ENCODE measurements at regions not wholly inside any gene's neighbourhood (a gene's known extent, or its start where the extent isn't known, plus 50 kb on each side); places are given as distances from the start of the nearest gene placed in this dataset.

DNA sequence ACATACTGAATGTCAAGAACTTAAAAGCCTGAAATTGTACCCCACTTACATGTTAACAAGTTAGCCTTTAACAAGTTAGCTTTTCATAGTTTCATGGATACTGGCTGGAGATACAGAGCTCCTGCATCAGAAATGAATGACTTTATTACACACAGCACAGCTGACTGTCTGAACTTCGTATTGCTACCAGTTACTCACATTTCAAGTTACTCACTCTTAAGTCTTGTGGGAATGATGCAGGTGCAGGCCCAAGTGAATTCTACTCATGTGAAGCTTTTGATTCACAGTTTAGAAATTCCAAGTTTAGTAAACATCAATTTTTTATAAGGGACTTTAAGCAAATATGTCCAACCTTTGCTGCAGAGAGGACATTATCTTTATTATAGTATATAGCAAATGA lies 762.2 kb upstream of the PRR20A start:
- H3K27ac ChIP-seq (ENCODE audit: low read length) = no peak overlapping the region
- ATAC-seq = no peak; the same call in 1 of the 2 replicates
- ChIA-PET CTCF (no interaction called here), POLR2A (ENCODE audit: unreplicated experiment) (no interaction called here)
- no peak overlapping the region for H3K4me2 ChIP-seq (ENCODE audit: low read length)
- H3K9me3 ChIP-seq (ENCODE audit: low read length) = no peaks in the 10 kb centered on the region
- TF ChIP-seq, protein P1, sequence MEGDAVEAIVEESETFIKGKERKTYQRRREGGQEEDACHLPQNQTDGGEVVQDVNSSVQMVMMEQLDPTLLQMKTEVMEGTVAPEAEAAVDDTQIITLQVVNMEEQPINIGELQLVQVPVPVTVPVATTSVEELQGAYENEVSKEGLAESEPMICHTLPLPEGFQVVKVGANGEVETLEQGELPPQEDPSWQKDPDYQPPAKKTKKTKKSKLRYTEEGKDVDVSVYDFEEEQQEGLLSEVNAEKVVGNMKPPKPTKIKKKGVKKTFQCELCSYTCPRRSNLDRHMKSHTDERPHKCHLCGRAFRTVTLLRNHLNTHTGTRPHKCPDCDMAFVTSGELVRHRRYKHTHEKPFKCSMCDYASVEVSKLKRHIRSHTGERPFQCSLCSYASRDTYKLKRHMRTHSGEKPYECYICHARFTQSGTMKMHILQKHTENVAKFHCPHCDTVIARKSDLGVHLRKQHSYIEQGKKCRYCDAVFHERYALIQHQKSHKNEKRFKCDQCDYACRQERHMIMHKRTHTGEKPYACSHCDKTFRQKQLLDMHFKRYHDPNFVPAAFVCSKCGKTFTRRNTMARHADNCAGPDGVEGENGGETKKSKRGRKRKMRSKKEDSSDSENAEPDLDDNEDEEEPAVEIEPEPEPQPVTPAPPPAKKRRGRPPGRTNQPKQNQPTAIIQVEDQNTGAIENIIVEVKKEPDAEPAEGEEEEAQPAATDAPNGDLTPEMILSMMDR (conservative IDR thresholded peaks at IDR 0.05; ENCODE audit: low read depth, low read length) = no peak
- TF ChIP-seq EZH2 (IDR thresholded peaks at IDR 0.05; ENCODE audit: low read length, unreplicated experiment) (no peak), EZH2phosphoT487 (IDR thresholded peaks at IDR 0.05; ENCODE audit: borderline replicate concordance, low read length) (no peak)
- H3K27me3 ChIP-seq (ENCODE audit: low read length) = no peaks in the 10 kb centered on the region
- no peak overlapping the region for H3K4me3 ChIP-seq (ENCODE audit: low read length)
- H3K9me2 ChIP-seq (replicated peaks; ENCODE audit: low read length) = no peaks in the 10 kb centered on the region
- no peak overlapping the region for H2AFZ ChIP-seq (ENCODE audit: low read length)
- H3K4me1 ChIP-seq (ENCODE audit: insufficient read depth, low read length) = no peaks in the 10 kb centered on the region
- H3F3A ChIP-seq (ENCODE audit: low read length, unreplicated experiment) = no peaks in the 10 kb centered on the region
- no TSS peak for BruUV-seq (replicated peaks)
- H3K79me2 ChIP-seq (ENCODE audit: low read length) = no peaks in the 10 kb centered on the region
- intact Hi-C loops (cut with micrococcal nuclease) = no loop called here
- no peak overlapping the region for H3K9ac ChIP-seq (ENCODE audit: low read length)
- DNase-seq = no peak
- H4K20me1 ChIP-seq (ENCODE audit: low read length) = no peaks in the 10 kb centered on the region
- no peaks in the 10 kb centered on the region for H3K36me3 ChIP-seq (ENCODE audit: low read depth, low read length)

DNA sequence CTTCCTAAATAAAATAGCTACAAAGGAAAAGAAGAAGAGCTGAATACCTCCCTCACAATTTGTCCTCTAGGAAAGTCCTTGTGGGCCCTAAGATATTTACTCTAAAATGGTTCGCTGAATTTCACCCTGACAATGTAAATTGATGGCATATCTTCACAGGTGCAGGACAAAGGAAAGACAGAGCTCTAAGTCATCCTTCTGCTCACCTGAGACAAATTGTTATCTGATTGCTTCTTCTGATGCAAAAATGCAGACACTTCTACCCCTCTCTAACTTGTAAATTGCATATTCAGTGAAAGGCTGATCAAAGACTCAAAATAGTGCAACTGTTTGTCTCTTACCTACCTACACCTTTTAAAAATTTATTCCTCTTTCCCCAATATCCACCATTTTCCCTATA lies 747.2 kb upstream of the PRR20A start:
- H3K4me1 ChIP-seq (ENCODE audit: insufficient read depth, low read length) = no peaks in the 10 kb centered on the region
- ChIA-PET CTCF (no interaction called here), POLR2A (ENCODE audit: unreplicated experiment) (no interaction called here)
- DNase-seq = no peak
- no peaks in the 10 kb centered on the region for H3F3A ChIP-seq (ENCODE audit: low read length, unreplicated experiment)
- H3K9me3 ChIP-seq (ENCODE audit: low read length) = no peaks in the 10 kb centered on the region
- no peaks in the 10 kb centered on the region for H3K27me3 ChIP-seq (ENCODE audit: low read length)
- H3K27ac ChIP-seq (ENCODE audit: low read length) = no peak overlapping the region
- no peak overlapping the region for H3K4me2 ChIP-seq (ENCODE audit: low read length)
- no peaks in the 10 kb centered on the region for H3K36me3 ChIP-seq (ENCODE audit: low read depth, low read length)
- intact Hi-C loops (cut with micrococcal nuclease) = no loop called here
- no TSS peak for BruUV-seq (replicated peaks)
- H2AFZ ChIP-seq (ENCODE audit: low read length) = no peak overlapping the region
- H3K9me2 ChIP-seq (replicated peaks; ENCODE audit: low read length) = no peaks in the 10 kb centered on the region
- no peaks in the 10 kb centered on the region for H3K79me2 ChIP-seq (ENCODE audit: low read length)
- no peak overlapping the region for H3K4me3 ChIP-seq (ENCODE audit: low read length)
- H4K20me1 ChIP-seq (ENCODE audit: low read length) = no peaks in the 10 kb centered on the region
- no peak for ATAC-seq
- TF ChIP-seq, protein P1 (conservative IDR thresholded peaks at IDR 0.05; ENCODE audit: low read depth, low read length) = no peak
- no peak for TF ChIP-seq EZH2phosphoT487 (IDR thresholded peaks at IDR 0.05; ENCODE audit: borderline replicate concordance, low read length)
- TF ChIP-seq EZH2 (IDR thresholded peaks at IDR 0.05; ENCODE audit: low read length, unreplicated experiment) = no peak
- H3K9ac ChIP-seq (ENCODE audit: low read length) = no peak overlapping the region

DNA sequence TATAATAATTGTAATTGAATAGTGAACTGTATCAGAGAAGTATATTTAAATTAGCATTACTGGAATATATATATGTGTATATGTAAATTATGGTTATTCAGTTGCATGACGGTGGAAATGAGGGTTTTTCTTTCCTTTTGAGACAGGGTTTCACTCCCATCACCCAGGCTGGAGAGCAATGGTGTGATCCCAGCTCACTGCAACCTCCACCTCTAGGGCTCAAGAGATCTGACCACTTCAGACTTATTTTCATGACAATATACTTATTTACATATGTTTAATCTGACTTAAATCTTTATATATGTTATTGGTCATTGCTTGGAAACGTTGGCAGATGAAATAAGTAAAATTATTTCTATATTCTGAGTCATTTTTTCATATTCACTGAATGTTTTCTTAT lies 744.4 kb upstream of the PRR20A start:
- no peak overlapping the region for H3K4me2 ChIP-seq (ENCODE audit: low read length)
- DNase-seq = no peak
- POLR2A ChIA-PET (ENCODE audit: unreplicated experiment) = no interaction called here

More for the DNA sequence above, 744.4 kb upstream of the PRR20A start:
- TF ChIP-seq, protein P1 (conservative IDR thresholded peaks at IDR 0.05; ENCODE audit: low read depth, low read length) = no peak
- no peak for TF ChIP-seq EZH2phosphoT487 (IDR thresholded peaks at IDR 0.05; ENCODE audit: borderline replicate concordance, low read length)
- no peak for TF ChIP-seq EZH2 (IDR thresholded peaks at IDR 0.05; ENCODE audit: low read length, unreplicated experiment)
- H3K9me2 ChIP-seq (replicated peaks; ENCODE audit: low read length) = no peaks in the 10 kb centered on the region
- no peak overlapping the region for H2AFZ ChIP-seq (ENCODE audit: low read length)
- no peaks in the 10 kb centered on the region for H3K4me1 ChIP-seq (ENCODE audit: insufficient read depth, low read length)
- no peaks in the 10 kb centered on the region for H3K79me2 ChIP-seq (ENCODE audit: low read length)
- H3K9me3 ChIP-seq (ENCODE audit: low read length) = no peaks in the 10 kb centered on the region
- no peak overlapping the region for H3K4me3 ChIP-seq (ENCODE audit: low read length)
- BruUV-seq (replicated peaks) = no TSS peak
- intact Hi-C loops (cut with micrococcal nuclease) = no loop called here
- H3K9ac ChIP-seq (ENCODE audit: low read length) = no peak overlapping the region
- ATAC-seq = no peak
- CTCF ChIA-PET = no interaction called here
- H3K27me3 ChIP-seq (ENCODE audit: low read length) = no peaks in the 10 kb centered on the region
- no peaks in the 10 kb centered on the region for H3F3A ChIP-seq (ENCODE audit: low read length, unreplicated experiment)
- no peak overlapping the region for H3K27ac ChIP-seq (ENCODE audit: low read length)
- no peaks in the 10 kb centered on the region for H3K36me3 ChIP-seq (ENCODE audit: low read depth, low read length)
- no peaks in the 10 kb centered on the region for H4K20me1 ChIP-seq (ENCODE audit: low read length)

All from PC-3 (cell line).